ENCODE measurements at regions not wholly inside any gene's neighbourhood (a gene's known extent, or its start where the extent isn't known, plus 50 kb on each side); places are given as distances from the start of the nearest gene placed in this dataset.

GRCh38 chr16:76071690-76072089 is 205.5 kb upstream of the CNTNAP4 start:
- no peak for TF ChIP-seq CTCF (IDR thresholded peaks at IDR 0.05; ENCODE audit: low read depth, low read length)
- no peak for TF ChIP-seq POLR2A (IDR thresholded peaks at IDR 0.05; ENCODE audit: extremely low read depth, insufficient read length)
- TF ChIP-seq MYC (IDR thresholded peaks at IDR 0.05; ENCODE audit: low read depth, low read length) = no peak
- TF ChIP-seq MAX (IDR thresholded peaks at IDR 0.05; ENCODE audit: low read depth, low read length) = no peak

All from NB4 (cell line).